Ishikawa (cell line): ENCODE measurements at regions not wholly inside any gene's neighbourhood (a gene's known extent, or its start where the extent isn't known, plus 50 kb on each side); places are given as distances from the start of the nearest gene placed in this dataset.

Experiments used
- MAX ChIP-seq: IDR thresholded peaks from 2 replicates; pipeline ENCODE4 v1.6.1; 2012
- NFIC ChIP-seq: IDR thresholded peaks from 2 replicates; pipeline ENCODE4 v1.6.1; 2012

- TF ChIP-seq MAX (no peak), NFIC (no peak)
Measured at GRCh38 chr1:60126723-60127122, 53.2 kb upstream of the C1orf87 start.
